HTR-8/SVneo (cell line): ENCODE measurements at regions not wholly inside any gene's neighbourhood (a gene's known extent, or its start where the extent isn't known, plus 50 kb on each side); places are given as distances from the start of the nearest gene placed in this dataset.

Experiments
- DNase-seq: peaks from one replicate; pipeline ENCODE4 v3.0.0; 2011; ENCODE audit warnings: low spot score, mixed read lengths; ENCODE audit not compliant: insufficient read length
- FAIRE-seq: peaks from 2 replicates; lab custom pipeline; 2011; peaks lifted over from hg19 to GRCh38; lab: Jason Lieb, UNC

DNA sequence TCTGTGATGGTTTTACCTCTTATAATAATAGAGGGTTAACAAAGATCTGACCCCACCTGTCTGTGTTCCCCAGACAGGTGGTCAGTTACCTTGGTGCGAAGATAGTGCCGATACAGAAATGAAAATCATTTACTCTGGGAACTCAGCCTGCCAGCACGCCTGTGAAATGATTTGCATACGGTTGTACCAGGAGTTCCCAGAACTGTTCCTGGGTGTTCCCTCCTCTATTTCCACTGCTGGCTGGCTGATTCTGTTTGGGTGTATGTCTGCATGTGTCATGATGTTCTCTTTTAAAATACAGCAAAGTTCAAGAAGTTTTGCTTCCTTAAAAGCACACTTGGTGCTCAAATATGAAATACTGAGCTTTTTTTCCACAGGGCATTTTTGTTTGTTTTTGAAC lies 527.1 kb downstream of the FGF9 start:
- no peak for FAIRE-seq

DNA sequence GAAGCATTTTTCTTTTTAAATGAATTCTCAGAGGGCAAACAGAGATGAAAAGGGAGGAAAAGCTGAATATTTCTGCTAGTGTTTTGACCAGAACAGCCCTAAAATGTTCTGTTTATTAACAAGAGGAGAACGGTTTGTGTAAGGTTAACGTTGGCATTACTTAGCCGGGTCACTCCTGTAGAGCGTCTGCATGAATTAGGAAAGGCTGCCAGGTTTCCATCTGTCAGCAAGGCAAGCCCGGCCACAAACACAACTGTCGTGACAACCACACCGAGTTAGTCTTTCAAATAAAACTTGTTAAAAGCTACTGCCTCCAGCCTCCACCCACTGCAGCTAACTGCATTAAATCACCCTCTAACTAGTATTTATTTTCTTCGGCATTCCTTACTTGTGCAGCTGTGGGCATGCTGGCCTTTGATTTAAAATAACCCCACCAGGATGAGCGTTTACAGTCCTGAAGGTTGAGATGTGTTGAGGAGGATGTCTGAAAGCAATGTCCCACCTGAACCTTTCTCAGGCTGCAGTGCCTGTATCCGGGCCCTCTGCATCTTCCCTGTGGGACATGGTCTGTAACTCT lies 527.9 kb downstream of the FGF9 start:
- FAIRE-seq: no peak

More for the DNA sequence above, 527.1 kb downstream of the FGF9 start:
- no peak for DNase-seq

DNA sequence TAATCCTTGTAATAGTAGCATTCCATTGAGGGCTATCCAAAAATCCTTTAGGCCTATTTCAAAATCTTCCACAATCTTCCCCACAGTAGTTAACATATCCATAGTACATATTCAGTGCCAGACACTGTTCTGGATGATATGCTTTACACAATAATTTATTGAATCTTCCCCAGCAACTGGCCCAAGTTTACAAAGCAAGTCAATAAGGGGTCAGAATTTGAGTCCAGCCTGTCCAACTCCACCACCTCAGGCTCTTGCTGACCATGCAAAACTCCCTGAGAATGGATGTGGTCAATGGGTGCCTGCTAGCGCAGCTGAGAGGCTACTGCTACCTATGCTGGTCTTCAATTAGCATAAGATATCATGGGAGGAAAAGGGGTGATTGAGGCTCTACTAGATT lies 529.6 kb downstream of the FGF9 start:
- DNase-seq (no peak), FAIRE-seq (no peak)

More for the DNA sequence above, 527.9 kb downstream of the FGF9 start:
- DNase-seq: no peak

DNA sequence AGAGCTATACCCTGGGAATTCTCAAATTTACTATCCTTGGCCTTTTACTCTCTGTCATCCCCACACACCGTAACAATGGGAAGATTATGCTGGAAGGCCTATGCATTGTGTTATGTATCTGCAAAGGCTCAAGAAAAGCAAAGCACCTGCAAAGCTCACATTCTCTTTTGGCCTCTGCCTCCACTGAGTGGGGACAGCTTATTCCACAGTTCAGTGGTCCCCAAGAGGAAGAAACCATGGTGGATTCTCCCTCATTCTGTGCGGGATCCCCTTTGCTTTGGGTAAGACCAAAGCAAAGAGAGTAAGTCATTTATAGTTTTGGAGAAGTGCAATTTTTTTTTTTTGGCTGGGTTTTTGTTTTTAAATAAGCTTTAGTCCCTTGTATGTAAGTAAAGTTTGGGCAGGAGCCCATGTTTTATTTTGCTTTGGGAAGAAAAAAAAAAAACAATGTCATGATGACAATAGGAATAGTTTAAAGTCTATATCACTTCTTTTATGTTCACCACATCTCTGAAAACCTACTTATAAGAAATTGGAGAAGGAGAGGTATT lies 530.6 kb downstream of the FGF9 start:
- FAIRE-seq (no peak), DNase-seq (no peak)

GRCh38 chr13:22210134-22210930 lies 539.5 kb downstream of the FGF9 start:
- DNase-seq (no peak), FAIRE-seq (no peak)

DNA sequence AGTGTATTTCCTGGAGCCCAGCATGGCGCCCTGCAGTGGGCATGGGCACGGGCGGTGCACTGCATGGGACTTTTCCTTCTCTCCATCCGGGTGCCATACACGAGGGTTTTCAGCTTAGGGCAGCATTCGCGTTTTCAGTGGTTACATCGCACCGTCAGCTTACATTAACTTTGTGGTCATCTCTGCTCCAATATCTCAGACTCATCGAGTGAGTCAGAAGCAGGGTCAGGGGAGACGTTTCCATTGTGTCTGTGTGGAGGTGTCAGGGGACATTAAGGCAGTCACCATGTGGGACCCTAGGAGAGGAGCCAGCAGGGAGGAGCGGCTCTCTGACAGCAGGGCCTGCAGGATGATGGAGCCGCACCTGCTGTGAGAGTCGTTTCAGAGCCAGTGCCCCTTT lies 541.0 kb downstream of the FGF9 start:
- DNase-seq: no peak
- FAIRE-seq: no peak

GRCh38 chr13:22212576-22212975 lies 541.7 kb downstream of the FGF9 start:
- FAIRE-seq (no peak), DNase-seq (no peak)

DNA sequence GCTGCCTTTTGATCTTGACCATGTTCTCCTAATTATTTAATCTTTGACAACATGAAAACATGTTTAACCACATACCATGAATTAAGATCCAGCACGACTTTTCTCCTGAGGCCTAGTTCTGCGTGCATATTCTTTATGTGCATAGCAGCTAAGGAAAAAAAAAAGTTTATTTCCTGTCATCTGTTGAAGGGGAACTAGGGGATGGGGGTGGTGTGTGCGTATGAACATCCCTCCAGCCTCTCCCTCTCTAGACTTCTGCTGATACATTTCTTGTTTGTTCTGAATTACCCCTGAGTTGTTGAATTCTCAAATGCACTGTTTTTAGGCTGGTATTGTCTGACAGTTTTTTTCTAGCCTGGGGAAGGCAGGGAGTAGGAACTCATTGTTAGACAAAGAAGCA lies 543.3 kb downstream of the FGF9 start:
- DNase-seq (no peak), FAIRE-seq (no peak)

GRCh38 chr13:22218797-22219196 lies 547.9 kb downstream of the FGF9 start:
- DNase-seq (no peak), FAIRE-seq (no peak)

GRCh38 chr13:22219709-22220108 lies 548.8 kb downstream of the FGF9 start:
- no peak for DNase-seq
- no peak for FAIRE-seq

- FAIRE-seq (no peak), DNase-seq (no peak)
These were observed 549.6 kb downstream of the FGF9 start for GRCh38 chr13:22220151-22221135.

GRCh38 chr13:22223411-22223810 lies 552.5 kb downstream of the FGF9 start:
- DNase-seq: no peak
- FAIRE-seq: no peak

GRCh38 chr13:22226086-22226485 lies 555.2 kb downstream of the FGF9 start:
- no peak for FAIRE-seq

GRCh38 chr13:22227895-22228294 lies 557.0 kb downstream of the FGF9 start:
- FAIRE-seq (no peak), DNase-seq (no peak)

More at GRCh38 chr13:22226086-22226485, 555.2 kb downstream of the FGF9 start:
- DNase-seq: no peak

- FAIRE-seq (no peak), DNase-seq (no peak)
These were observed 559.0 kb downstream of the FGF9 start for GRCh38 chr13:22229916-22230315.

DNA sequence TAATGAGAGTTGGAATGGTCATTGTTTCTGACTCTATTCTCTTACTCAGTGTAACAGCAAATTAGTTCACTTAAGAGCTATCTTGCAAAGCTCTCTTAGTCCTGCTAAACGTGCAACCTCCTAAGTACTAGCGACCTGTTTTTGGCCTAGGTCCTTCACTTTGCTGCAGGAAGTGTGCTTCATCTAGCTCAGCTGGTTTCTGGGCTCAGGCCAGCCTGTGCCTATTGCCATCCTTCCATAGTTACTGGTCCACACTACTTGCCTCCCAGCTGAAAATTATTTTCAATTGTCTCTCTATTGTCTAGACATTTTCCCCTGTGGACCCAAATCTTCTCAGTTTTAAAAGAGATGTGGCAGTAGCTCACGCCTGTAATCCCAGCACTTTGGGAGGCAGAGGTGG lies 561.3 kb downstream of the FGF9 start:
- DNase-seq: no peak
- FAIRE-seq: no peak

DNA sequence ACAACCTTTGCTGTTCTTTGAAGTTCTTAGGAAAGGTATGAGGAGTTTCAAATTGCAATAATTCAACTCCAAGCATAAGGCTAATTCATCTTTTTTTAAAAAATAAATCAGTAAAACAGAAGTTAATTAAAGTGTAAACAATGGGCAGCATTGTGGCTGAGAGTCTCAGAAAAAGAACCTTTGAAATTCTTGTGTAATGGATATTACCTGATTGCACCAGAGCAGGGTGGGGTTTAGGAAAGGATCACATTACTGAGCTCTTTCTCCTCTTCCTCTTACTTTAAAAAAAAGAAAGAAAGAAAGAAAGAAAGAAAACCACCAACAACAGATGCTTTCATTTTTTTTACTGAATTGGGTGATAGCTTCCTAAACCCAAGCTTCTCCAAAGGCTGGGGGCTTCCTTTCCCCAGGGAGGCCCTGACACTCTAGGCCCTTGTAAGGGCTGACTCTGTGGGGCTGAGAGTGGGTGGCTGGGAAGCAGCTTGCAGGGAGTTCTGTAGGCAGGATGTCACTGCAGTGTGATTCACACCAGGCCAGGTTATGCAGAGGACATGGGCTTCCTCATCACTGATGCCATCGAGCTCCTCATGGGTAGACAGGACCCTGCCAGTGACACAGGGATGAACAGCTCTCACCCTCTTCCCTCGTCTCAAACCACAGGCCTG lies 564.5 kb downstream of the FGF9 start:
- FAIRE-seq: no peak
- no peak for DNase-seq

GRCh38 chr13:22235950-22236290 lies 565.0 kb downstream of the FGF9 start:
- DNase-seq (no peak), FAIRE-seq (no peak)

GRCh38 chr13:22238269-22238668 lies 567.4 kb downstream of the FGF9 start:
- FAIRE-seq: no peak
- no peak for DNase-seq

DNA sequence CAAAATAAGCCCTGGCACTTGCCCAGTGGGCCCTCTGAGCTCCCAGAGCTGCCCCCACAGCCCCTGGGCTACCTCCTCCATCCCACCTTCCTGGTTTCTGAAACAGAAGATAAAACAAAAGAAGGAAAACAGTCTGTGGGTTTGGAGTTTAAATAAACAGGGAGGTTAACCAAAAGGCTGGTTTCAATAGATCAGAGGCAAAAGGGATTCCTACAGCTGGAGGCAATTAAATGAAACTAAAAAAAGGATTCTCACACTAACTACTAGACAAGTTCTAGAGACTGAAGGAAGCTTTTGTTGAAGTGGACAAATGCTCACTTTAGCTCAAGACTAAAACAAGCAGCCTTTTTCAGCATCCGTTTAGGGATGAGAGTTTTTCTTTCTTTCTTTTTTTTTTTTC lies 569.8 kb downstream of the FGF9 start:
- no peak for FAIRE-seq
- DNase-seq: no peak
